GM12874 (cell line): ENCODE measurements at regions not wholly inside any gene's neighbourhood (a gene's known extent, or its start where the extent isn't known, plus 50 kb on each side); places are given as distances from the start of the nearest gene placed in this dataset.

Experiments
- TF ChIP-seq, protein P1 (sequence below): IDR thresholded peaks from 2 replicates; pipeline ENCODE4 v1.5.1; 2011; ENCODE audit warnings: low read depth, mild to moderate bottlenecking, control low read depth, low read length, moderate library complexity; ENCODE audit not compliant: insufficient read depth

DNA sequence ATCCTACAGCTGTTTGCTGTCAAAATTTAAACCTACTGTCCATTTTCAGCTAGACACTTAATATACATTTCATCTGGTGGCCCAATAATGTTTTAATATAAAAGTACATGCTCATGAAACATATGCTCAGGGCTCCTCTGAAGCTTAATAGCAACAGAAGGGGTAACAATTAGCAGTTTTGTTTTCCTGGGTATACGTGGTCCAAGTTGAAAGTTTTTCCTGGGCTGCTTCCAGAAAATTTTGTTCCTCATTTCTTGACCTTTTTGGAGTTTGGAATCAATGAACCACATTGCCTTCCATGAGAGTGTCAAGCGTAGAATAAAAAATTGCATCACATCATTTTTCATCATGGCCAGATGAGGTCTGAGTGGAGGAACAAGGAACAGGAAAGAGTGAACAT lies 537.3 kb upstream of the MGMT start:
- TF ChIP-seq, protein P1, sequence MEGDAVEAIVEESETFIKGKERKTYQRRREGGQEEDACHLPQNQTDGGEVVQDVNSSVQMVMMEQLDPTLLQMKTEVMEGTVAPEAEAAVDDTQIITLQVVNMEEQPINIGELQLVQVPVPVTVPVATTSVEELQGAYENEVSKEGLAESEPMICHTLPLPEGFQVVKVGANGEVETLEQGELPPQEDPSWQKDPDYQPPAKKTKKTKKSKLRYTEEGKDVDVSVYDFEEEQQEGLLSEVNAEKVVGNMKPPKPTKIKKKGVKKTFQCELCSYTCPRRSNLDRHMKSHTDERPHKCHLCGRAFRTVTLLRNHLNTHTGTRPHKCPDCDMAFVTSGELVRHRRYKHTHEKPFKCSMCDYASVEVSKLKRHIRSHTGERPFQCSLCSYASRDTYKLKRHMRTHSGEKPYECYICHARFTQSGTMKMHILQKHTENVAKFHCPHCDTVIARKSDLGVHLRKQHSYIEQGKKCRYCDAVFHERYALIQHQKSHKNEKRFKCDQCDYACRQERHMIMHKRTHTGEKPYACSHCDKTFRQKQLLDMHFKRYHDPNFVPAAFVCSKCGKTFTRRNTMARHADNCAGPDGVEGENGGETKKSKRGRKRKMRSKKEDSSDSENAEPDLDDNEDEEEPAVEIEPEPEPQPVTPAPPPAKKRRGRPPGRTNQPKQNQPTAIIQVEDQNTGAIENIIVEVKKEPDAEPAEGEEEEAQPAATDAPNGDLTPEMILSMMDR, result no peak

DNA sequence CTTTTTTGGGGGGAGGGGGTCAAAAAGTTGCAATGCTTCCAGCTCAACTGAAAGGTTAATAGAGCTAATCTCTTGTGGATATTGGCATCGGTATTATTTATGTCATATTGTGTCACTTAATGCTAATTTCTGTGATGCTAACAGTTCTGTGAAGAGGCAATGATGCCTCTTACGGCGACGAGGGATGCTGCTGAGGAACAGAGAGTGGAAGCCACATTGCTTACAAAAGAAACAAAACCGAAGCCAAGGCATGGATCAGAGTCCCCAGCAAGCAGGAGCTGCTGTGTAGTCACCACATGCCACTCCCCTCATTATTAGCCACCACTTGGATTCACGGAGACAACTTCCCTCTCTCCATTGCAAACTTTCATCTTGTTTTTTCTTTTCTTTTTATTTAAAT lies 536.5 kb upstream of the MGMT start:
- TF ChIP-seq, protein P1, result no peak

DNA sequence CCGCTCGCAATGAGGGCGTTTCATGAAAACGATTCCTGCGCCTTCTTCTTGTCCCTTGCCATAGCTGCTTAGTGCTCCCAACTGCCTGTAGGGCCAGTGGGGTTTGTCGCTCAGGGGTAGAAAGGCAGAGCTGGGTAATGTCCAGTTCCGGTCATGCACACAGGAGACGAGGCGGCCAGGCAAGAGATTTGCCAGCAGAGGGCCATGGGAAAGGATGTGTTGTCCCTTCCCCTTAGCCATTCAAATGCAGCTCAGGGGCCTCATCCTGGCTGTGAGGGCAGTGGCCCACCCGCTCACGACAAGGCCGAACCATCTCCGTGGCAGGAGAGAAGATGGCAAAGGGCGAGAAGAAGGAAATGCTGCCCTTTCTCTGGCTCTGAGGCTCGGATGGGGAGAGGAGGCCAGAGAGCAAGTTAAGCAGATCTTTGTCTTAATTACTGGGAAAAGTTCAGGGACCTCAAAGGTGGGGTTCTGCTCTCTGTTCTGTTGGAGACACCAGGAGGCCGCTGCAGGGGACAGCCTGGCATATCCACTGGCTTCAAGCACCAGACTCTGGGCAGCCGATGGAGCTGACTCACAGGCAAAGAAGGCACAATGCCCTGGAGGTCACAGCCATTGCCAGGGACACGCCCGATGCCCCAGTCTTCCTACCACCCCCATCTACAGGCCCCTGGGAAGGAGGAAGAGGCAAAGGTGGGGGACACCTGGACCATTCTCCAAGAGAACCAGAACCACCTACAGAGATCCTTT lies 534.8 kb upstream of the MGMT start:
- TF ChIP-seq, protein P1, result no peak

DNA sequence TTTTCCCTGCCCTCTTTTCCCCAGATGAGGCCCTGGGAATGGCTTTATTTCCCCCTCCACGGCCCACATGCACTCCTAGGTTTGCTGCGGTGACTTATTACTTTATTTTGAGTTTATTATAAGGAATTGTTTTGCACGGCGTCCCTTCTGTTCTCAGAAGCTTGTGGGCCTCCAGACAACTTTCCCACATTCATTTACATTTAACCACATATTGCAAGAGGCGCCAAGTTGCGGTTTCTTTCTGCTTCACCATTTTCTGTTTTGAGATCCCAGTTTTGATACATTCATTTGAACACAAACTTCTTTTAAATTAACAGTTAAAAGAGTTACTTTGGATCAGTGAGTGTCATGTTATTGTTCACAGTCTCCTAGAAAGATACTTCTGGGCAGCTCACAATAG lies 532.5 kb upstream of the MGMT start:
- TF ChIP-seq, protein P1, result no peak

DNA sequence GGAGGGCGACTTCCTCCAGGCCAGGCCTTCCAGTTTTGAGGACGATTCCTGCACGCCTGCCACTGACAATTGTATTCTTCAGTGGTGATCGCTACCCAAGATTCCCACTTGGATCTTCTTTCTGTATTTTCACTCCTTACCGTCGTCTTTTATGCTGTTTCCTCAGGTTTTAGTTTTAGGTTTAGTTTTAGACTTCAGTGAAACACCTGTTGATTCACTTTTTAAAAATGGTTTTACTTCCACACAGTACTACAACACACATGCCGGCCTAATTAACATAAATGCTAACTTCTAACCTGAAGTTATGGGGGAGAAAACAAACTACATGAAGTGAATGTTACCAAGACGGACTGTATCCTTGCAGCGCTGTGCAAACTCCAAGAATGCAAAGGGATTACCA lies 530.6 kb upstream of the MGMT start:
- TF ChIP-seq, protein P1, result no peak

DNA sequence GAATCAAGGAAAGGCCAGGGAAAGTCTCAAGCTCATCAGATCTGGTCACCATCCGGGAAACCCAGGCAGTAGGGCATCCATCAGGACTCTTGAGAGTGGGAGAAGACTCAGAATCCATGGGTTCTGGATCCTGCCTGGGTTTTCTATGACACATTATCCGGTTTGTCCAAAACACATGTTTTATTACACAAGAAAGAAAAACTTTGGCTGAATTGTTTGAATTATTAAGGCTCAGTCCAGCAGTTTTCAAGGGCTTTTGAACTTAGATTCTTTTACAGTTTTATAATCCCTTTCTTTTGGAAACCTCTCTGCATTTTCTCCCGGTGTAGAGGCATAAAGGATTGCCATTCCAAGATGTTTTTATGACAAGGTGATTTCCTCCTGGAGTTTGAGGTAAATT lies 528.5 kb upstream of the MGMT start:
- TF ChIP-seq, protein P1, result no peak

DNA sequence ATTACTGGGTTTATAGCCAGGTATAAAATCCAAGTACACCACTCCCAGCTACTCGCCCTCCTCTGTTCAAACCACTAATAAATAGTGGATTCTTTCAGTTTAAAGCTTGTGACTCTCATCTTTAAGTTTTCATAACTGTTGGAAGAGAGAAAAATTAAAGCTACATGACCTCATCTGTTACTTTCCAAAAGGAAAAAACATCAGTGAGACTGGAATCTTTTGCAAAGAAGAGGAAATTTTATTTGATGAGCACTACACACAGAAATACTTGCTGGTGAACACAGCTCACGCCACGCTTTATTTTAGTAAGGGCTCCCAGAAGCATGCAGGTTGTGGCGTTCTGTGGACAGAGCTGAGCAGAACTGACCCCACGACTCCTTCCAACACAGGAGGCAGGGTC lies 527.0 kb upstream of the MGMT start:
- TF ChIP-seq, protein P1, result no peak
